H1 (cell line): ENCODE measurements at regions not wholly inside any gene's neighbourhood (a gene's known extent, or its start where the extent isn't known, plus 50 kb on each side); places are given as distances from the start of the nearest gene placed in this dataset.

Source experiments
- POLR2A ChIP-seq, 2 experiments: IDR thresholded peaks; 1 replicate in 1 of 2; 2 replicates in 1 of 2; pipeline ENCODE4 v1.6.1; 2011; ENCODE audit warnings: low read depth in 2 of 2, low read length in 2 of 2, mild to moderate bottlenecking in 2 of 2; ENCODE audit errors: control extremely low read depth in 1 of 2
- TF ChIP-seq, protein P1 (sequence below), 3 experiments: IDR thresholded peaks; 1 replicate in 2 of 3; 2 replicates in 1 of 3; pipeline versions ENCODE4 v1.5.1 to v1.6.1; 2011; ENCODE audit warnings: low read length in 3 of 3, mild to moderate bottlenecking in 3 of 3, inconsistent platforms in 2 of 3, low read depth in 1 of 3, moderate library complexity in 1 of 3; ENCODE audit not compliant: insufficient read depth in 1 of 3; ENCODE audit errors: control extremely low read depth in 1 of 3

GRCh38 chr7:125495997-125496396, 566.4 kb upstream of the POT1 start:
- TF ChIP-seq POLR2A (IDR thresholded peaks at IDR 0.05; ENCODE audit: control extremely low read depth in 1 of 2, low read depth in 2 of 2, low read length in 2 of 2): no peak
- TF ChIP-seq, protein P1, sequence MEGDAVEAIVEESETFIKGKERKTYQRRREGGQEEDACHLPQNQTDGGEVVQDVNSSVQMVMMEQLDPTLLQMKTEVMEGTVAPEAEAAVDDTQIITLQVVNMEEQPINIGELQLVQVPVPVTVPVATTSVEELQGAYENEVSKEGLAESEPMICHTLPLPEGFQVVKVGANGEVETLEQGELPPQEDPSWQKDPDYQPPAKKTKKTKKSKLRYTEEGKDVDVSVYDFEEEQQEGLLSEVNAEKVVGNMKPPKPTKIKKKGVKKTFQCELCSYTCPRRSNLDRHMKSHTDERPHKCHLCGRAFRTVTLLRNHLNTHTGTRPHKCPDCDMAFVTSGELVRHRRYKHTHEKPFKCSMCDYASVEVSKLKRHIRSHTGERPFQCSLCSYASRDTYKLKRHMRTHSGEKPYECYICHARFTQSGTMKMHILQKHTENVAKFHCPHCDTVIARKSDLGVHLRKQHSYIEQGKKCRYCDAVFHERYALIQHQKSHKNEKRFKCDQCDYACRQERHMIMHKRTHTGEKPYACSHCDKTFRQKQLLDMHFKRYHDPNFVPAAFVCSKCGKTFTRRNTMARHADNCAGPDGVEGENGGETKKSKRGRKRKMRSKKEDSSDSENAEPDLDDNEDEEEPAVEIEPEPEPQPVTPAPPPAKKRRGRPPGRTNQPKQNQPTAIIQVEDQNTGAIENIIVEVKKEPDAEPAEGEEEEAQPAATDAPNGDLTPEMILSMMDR (IDR thresholded peaks at IDR 0.05; ENCODE audit: control extremely low read depth in 1 of 3, insufficient read depth in 1 of 3, low read depth in 1 of 3, low read length in 3 of 3): no peak
